Upper lobe of left lung (tissue), 6 donors: ENCODE measurements at regions not wholly inside any gene's neighbourhood (a gene's known extent, or its start where the extent isn't known, plus 50 kb on each side); places are given as distances from the start of the nearest gene placed in this dataset.

Experiments used
- ATAC-seq, 2 donors: fragments of 200-7000 bp; cut with Tn5 transposase; one replicate each; pipeline ENCODE4 v1.9.1; 2022; ENCODE audit warnings: mild to moderate bottlenecking in 2 of 2, moderate library complexity in 2 of 2; ENCODE audit not compliant: low FRiP score in 2 of 2
- DNase-seq, 2 donors: peaks; one replicate each; pipeline ENCODE4 v3.0.0-alpha.2; 2019 to 2020
- H3K27ac ChIP-seq, 4 donors: fragments of 200-600 bp; sonication (generic); one replicate each; pipeline ENCODE4 v1.5.1; 2016 to 2019
- H3K27me3 ChIP-seq, 4 donors: fragments of 200-600 bp; sonication (generic); one replicate each; pipeline ENCODE4 v1.5.1; 2017 to 2019
- H3K36me3 ChIP-seq, 4 donors: fragments of 200-600 bp; sonication (generic); one replicate each; pipeline ENCODE4 v1.5.1; 2016 to 2019
- H3K4me1 ChIP-seq, 4 donors: fragments of 200-600 bp; sonication (generic); one replicate each; pipeline ENCODE4 v1.5.1; 2018 to 2019
- H3K4me3 ChIP-seq, 4 donors: fragments of 200-600 bp; sonication (generic); one replicate each; pipeline ENCODE4 v1.5.1; 2017 to 2019; ENCODE audit warnings: mild to moderate bottlenecking in 2 of 4, moderate library complexity in 1 of 4
- H3K9me3 ChIP-seq, 4 donors: fragments of 200-600 bp; sonication (generic); one replicate each; pipeline ENCODE4 v1.5.1; 2018 to 2019
- CTCF ChIP-seq, 6 experiments: fragments of 450-650 bp in 4 of 6; fragments of 200-600 bp in 2 of 6; sonication (generic) in 2 of 6; IDR thresholded peaks; one replicate each; pipeline ENCODE4 v1.5.1; 2016 to 2019; ENCODE audit warnings: antibody characterized with exemption in 6 of 6
- EP300 ChIP-seq, 4 donors: sonication (generic); formaldehyde crosslinking; IDR thresholded peaks; one replicate each; pipeline ENCODE4 v1.5.1; 2017; ENCODE audit warnings: antibody characterized with exemption in 4 of 4, control low read depth in 2 of 4
- POLR2A ChIP-seq, 4 donors: fragments of 450-650 bp; IDR thresholded peaks; one replicate each; pipeline ENCODE4 v1.5.1; 2016 to 2017; ENCODE audit warnings: antibody characterized with exemption in 4 of 4, mild to moderate bottlenecking in 2 of 4
- POLR2AphosphoS5 ChIP-seq, 2 donors: sonication (generic); formaldehyde crosslinking; IDR thresholded peaks; one replicate each; pipeline ENCODE4 v1.5.1; 2017; ENCODE audit warnings: antibody characterized with exemption in 2 of 2
- WGBS, 2 donors: methylation state at CpG; one replicate each; pipeline ENCODE4 v1.1.5; 2017 to 2018; 5-methylcytosine and 5-hydroxymethylcytosine counted together
- donor health status: DM: no; HTN: no; CAD: no; lungs with moderate emphysema.
- donor health status: DM: no; HTN: yes; CAD: no; lungs with severe emphysema.

DNA sequence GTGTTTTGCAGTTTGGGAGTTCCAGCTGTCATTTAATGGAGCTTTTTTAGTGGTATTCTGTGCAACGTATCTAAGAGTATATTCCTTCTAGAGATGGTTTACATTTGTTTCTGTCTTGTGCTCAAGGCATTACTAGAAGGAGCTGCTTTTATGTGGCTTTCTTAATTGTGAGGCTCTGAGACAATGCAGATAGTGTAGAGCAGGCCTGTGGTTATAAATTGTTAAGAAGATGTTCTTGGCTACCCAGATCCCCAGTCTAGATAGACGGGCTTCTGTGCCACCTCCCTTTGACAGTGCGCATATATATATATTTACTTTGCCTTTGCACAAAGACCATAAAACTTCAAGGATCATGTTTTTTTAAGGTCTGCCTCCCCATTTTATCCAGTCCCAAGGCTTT, 160.8 kb upstream of the PODXL start:
- Histone ChIP-seq H3K36me3 (no peaks in the 10 kb centered on the region), H3K9me3 (no peaks in the 10 kb centered on the region), H3K27me3 (no peaks in the 10 kb centered on the region), H3K4me3 (no peak overlapping the region), H3K4me1 (no peaks in the 10 kb centered on the region), H3K27ac (no peak overlapping the region)
- DNase-seq (no peak), ATAC-seq (no peak)
- WGBS, 2 donors = 78 to 82% methylated on average over 3 of the region's 3 CpGs
- TF ChIP-seq POLR2A (IDR thresholded peaks at IDR 0.05) (no peak), EP300 (IDR thresholded peaks at IDR 0.05) (no peak), POLR2AphosphoS5 (IDR thresholded peaks at IDR 0.05) (no peak), CTCF (IDR thresholded peaks at IDR 0.05) (no peak)

GRCh38 chr7:131699323-131699722, 142.9 kb upstream of the PODXL start:
- H3K9me3 ChIP-seq = peaks cover 0 to 10% (median 2%) of the 10 kb centered on the region in 4 donors
- WGBS, 2 donors = 96 to 100% methylated on average over 1 of the region's 1 CpG

DNA sequence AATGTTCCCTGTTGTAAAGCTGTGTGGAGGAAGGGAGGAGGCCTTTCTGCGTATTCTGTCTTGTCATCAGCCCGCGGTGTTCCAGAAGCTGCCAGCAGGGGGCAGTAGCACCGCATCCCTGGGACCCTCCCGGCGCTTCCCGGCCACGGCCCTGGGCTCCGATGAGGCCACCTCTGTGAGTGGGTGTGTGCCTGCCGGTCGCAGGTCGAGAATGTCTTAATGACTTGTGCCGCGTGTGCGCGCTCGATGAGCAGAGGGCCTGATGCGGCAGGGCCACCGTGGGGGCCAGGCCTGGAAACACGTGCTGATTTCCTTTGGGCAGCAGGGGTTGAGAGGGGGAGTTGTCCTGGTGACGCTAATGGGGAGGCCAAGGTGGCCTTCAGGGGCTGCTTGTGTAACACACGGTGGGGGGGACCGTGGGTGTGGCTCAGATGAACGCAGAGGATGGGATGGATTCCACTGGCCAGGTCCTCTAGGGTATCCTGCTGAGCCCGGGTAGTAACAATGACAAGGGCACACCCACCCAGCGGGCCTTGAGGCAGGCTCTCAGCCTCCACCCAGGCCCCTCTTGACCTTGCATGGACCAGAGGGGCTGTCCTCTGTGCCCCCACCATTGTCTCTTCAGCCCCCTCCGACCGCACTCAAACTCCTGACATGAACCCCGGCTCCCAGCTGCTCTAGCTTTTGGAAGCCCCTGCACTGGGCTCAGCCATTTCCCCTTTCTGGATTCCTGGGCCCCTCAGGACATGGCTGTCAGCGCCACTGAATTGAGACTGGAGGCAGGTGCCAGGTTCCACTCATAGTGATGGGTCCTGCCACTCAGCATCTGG, 135.9 kb upstream of the PODXL start:
- DNase-seq (peak; percentile 41 to 84), ATAC-seq (peak; percentile 7 to 66)
- no peaks in the 10 kb centered on the region for H3K36me3 ChIP-seq
- WGBS, 2 donors = 22 to 61% methylated on average over 8 to 30 of the region's 30 CpGs
- H3K4me3 ChIP-seq = no peak overlapping the region
- TF ChIP-seq CTCF (IDR thresholded peaks at IDR 0.05) = peak; percentile 52 to 76 (median 68)
- no peak for TF ChIP-seq POLR2AphosphoS5 (IDR thresholded peaks at IDR 0.05)
- H3K9me3 ChIP-seq = no peaks in the 10 kb centered on the region
- no peak overlapping the region for H3K27ac ChIP-seq
- peaks cover 0 to 8% (median 0%) of the 10 kb centered on the region in 4 donors for H3K27me3 ChIP-seq
- H3K4me1 ChIP-seq = peaks cover 0 to 13% (median 5%) of the 10 kb centered on the region in 4 donors

More at GRCh38 chr7:131699323-131699722, 142.9 kb upstream of the PODXL start:
- TF ChIP-seq POLR2AphosphoS5 (IDR thresholded peaks at IDR 0.05) (no peak), CTCF (IDR thresholded peaks at IDR 0.05) (no peak), POLR2A (IDR thresholded peaks at IDR 0.05) (no peak), EP300 (IDR thresholded peaks at IDR 0.05) (no peak)
- H3K4me1 ChIP-seq = no peaks in the 10 kb centered on the region
- H3K27me3 ChIP-seq = no peaks in the 10 kb centered on the region
- no peak overlapping the region for H3K27ac ChIP-seq
- DNase-seq = no peak
- no peak for ATAC-seq
- H3K36me3 ChIP-seq = no peaks in the 10 kb centered on the region
- H3K4me3 ChIP-seq = no peak overlapping the region

DNA sequence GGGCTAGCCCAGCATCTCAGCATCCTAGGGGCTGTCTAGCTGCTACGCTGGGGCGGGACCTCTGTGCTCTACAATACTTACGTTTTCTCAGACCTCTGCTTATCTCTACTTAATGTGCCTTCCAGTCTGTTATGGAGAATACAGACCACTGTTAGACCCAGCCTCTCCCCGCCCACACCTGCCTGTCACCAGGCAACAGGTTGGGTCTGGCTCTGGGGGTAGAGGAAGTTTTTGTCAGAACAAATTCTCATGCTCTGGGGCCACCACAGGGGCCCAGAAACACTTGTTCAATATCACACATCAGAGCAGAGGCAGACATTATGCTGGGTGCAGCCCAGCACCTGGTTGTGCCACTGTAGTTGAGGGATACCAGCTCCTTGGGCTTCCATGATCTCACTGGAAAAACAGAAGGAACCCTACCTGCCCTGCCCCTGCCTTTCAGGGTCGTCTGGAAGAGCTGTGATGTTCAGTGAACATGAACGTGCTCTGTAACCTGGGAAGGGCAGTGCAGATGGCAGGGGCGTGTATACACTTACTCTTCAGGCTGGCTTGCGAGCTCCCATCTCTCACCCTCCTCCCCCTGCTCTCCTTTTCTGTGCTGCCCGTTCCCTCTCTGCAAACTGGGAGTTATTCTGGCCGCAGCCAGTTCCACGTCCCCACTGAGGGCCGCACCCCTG, 135.2 kb upstream of the PODXL start:
- H3K9me3 ChIP-seq = no peaks in the 10 kb centered on the region
- TF ChIP-seq EP300 (IDR thresholded peaks at IDR 0.05) (no peak), POLR2AphosphoS5 (IDR thresholded peaks at IDR 0.05) (no peak), POLR2A (IDR thresholded peaks at IDR 0.05) (no peak), CTCF (IDR thresholded peaks at IDR 0.05) (no peak)
- no peak overlapping the region for H3K4me3 ChIP-seq
- WGBS, 2 donors = 41 to 54% methylated on average over 10 to 12 of the region's 12 CpGs
- peaks cover 0 to 13% (median 5%) of the 10 kb centered on the region in 4 donors for H3K4me1 ChIP-seq
- peaks cover 0 to 8% (median 0%) of the 10 kb centered on the region in 4 donors for H3K27me3 ChIP-seq
- no peaks in the 10 kb centered on the region for H3K36me3 ChIP-seq
- no peak for DNase-seq
- H3K27ac ChIP-seq = no peak overlapping the region
- ATAC-seq = no peak
